ENCODE measurements at regions not wholly inside any gene's neighbourhood (a gene's known extent, or its start where the extent isn't known, plus 50 kb on each side); places are given as distances from the start of the nearest gene placed in this dataset.

GRCh38 chr5:82338771-82339373, 60.7 kb upstream of the RPS23 start:
- DNase-seq (ENCODE audit: low spot score) = no peak

DNA sequence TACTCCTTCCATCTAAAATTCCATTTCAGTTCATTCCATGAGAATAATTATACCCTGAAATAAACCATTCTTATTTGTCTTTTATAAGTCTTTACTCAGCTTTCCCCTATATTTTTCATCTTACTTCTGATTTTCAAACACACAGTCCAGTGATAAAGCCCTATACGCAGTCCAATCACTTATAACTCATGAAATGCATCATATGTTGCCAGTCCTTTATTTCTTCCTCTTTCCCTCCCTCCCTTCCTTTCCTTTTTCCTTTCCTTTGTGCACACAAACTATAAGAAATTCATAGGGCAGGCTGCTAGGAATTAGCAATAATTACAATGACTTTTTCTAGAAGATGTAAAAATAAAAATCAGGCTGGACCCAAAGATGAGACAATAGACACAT, 58.8 kb upstream of the RPS23 start:
- no peak for DNase-seq (ENCODE audit: low spot score)

DNA sequence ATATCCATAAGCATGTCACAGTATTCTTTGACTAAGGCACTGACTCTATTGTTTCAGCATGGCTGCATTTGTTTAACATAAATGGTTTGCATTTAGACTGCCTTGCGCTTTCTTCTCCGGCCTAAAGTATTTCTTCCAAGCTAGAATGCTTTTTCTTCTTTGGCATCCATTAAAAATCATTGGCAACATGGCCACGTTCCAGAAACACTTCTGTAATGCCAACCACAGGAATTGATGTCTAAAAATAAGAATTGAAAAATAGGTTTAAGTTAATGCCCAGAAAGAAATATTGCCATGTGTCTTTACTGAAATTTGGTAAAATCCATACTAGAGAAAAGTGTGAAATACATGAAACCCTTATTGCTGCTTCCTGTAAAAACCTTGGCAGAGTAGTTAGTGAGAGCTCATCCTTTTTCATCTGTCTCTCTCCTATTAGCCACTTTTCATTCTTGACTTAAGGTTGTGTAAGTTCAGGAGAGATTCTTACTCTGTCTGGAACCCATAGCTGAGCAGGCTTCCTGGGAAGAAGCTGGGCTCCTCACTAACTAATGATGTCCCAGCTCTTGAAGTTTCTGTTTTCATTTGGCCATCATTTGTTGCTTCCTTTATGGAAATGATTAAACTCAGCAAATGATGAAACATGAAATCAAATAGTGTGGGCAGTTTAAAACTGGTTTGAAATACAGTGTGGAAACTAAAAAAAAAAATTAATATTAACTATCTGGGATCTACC, 58.2 kb upstream of the RPS23 start:
- no peak for DNase-seq (ENCODE audit: low spot score)

- DNase-seq (ENCODE audit: low spot score) = no peak
These were observed 57.7 kb upstream of the RPS23 start for GRCh38 chr5:82335806-82336205.

DNA sequence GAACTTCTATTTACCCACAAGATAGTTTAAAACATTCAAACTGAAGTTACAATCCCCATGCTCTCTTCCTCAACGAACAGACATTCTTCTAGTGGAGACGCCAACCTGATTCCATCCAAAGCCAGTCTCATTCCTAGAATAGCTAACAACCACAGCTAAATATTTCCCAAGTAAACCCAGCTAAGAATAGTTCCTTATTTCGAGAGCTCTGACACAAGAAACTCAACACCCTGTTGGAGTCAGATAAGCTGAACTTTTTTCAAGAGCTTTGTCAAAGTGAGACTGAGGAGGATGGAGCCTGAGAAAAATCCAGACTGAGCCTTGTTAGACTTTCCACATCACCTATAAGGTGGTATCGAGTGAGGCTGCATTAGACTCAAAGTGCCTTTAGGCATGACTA, 56.7 kb upstream of the RPS23 start:
- peak; percentile 23 for DNase-seq (ENCODE audit: low spot score)

GRCh38 chr5:82334085-82334692, 56.0 kb upstream of the RPS23 start:
- no peak for DNase-seq (ENCODE audit: low spot score)

DNA sequence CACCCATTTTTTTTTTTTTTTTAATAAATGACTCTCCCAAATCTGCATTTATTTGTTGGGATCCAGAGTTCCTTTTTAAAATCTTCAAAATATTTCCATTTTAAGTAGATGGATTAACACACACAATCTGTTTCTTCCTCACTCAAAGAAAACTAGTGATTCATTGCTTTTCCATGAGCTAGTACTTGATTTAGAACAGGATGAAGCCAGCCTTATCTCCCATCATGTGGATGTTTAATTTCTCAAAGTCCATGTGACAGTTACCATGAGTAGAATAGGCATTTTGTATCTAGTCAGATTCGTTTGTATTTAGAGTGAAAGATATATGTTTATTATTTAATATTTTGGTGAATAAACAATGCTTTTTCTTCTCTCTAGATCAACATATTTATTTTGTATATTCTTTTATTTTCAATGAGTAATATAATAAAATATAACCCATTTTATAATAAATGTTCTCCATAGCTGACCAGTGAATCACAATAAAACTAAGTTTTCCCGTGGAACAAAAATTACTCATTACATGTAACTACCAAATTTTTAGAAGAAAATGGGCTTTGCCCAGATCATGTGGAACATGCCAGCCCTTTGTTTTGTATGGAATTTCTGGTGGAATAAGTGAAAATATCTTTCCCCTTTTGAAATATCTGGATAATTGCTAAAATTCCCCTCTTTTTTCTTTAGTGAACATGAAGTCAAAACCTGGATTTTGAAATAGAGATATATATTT, 54.9 kb upstream of the RPS23 start:
- DNase-seq (ENCODE audit: low spot score) = no peak

DNA sequence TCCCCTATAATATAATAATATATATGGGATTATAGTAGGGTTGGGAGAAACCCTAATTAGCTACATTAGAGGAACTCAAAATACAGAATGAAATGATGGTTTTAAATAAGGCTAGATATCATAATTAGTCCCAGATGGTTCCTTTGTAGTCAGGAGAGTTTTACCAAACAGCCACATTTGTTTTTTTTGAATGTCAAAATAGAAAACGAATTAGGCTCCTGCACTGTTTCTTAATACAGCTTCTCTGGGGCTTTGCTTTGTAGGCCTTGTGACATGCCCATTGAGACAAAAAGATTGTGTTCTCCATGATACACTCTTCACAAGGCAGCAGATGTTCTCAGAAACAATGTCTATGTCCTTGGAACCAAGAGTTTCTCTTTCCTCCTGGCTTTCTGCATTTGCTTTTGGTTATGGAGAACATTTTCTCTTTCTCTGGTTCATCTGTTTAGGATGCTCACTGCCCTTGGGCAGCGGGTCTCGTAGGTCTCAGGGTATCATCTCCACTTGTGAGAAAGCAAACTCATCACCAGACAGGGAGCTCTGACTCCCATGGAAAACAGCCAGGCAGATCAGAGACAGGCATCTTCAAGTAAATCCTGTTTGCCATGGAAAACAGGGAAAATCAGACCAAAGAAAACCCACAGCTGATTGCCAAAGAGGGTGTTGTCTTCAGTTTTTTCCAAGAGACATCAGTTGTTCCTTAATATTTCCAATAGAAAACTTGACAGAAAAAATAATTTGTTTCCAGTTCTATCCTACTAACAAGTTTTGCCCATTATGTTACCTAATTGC, 54.1 kb upstream of the RPS23 start:
- DNase-seq (ENCODE audit: low spot score) = no peak

DNA sequence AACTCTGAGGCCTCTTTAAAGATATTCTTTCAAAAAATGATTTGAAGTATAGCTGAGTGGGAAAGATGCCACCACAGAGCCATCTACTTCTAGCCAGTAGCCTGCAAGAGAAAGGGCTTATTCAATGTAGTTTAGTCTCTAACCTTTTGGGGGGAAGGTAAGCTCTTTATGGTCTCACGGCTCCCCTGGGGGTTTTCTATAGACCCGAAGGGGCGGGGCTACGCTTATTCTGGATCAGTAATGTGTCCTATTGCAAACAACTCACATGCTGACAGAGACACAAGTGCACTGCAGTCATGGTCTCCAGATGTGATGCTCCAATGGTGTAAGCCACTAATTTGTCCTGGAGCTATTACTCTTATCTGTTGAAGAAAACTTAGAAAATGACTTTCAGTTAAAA, 53.4 kb upstream of the RPS23 start:
- no peak for DNase-seq (ENCODE audit: low spot score)

DNA sequence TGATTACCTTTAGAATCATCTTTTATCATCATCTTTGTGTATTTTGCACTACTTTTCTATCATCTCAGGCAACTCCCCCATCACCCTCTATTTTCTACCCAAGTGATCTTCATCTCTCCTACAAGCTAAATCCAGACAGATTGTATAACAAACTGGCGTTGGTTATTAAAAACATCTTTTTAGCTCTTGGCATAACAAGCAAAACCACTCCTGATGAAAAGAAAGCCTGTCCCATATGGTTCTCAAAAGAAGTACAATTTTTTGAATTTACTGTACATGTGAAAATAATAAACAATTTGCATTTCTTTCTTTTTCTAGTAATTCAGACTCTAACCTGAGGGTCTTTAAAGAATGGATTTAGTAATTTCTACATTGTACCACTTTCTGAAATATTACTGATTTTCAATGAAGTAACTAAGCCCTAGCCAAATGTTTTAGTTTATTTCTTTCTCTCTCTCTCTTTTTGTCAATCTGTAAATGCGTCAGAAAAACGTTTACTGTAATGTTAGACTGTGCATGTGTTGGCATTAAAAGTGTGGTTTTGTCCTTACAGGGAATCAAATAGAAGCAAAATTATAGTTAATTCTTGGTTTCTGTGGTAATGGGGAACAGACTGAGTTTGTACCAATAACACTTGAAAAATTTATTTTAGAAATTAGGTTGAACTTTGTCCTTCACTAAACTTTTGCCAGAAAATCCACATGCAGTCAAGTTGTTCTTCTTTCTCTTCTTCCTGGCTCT, 52.5 kb upstream of the RPS23 start:
- DNase-seq (ENCODE audit: low spot score) = no peak

DNA sequence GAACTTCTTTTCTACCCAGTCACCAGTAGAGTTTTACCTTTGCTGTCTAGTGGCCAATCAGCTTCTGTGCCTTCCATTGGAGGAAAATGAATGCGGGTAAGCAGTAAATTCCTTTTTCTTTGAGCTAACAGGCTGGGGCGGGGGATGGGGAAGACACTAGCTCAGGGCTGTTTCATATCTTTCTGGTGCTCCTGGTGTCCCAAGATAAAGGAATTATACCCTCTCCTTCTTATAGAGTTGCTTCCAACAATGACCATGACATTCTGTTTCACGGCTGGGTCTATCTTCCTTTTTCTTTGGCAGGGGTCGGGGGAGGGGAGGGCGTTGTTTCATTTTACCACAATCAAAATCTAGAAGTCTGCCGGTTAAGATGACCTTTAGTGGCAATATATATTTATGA, 51.2 kb upstream of the RPS23 start:
- no peak for DNase-seq (ENCODE audit: low spot score)

Data from mucosa of gallbladder (tissue), 1 donor.